ENCODE measurements at regions not wholly inside any gene's neighbourhood (a gene's known extent, or its start where the extent isn't known, plus 50 kb on each side); places are given as distances from the start of the nearest gene placed in this dataset.
"Not testable (repeated sequence)": the region's sequence is repeated elsewhere in the genome, so short reads cannot be mapped to it uniquely, and the experiment has no call there.

- TF ChIP-seq Cebpa-rat (IDR thresholded peaks at IDR 0.05), result no peak
- H3K4me2 ChIP-seq, result peak overlapping the region in 2 of 11 experiments; percentile 31 to 54; a peak in 1 of 22 replicates
- H3K27me3 ChIP-seq, result no peaks in the 10 kb centered on the region
- H3K9me3 ChIP-seq (replicated peaks in 1 of 11), result no peaks in the 10 kb centered on the region
- H4K20me1 ChIP-seq, result no peaks in the 10 kb centered on the region
- H3K36me3 ChIP-seq, result no peaks in the 10 kb centered on the region
- H3K27ac ChIP-seq, result no peak overlapping the region
- H3K4me3 ChIP-seq, result no peak overlapping the region
- peaks cover 0 to 16% (median 0%) of the 10 kb centered on the region in 10 experiments; a peak in 2 of 20 replicates for H3K4me1 ChIP-seq
- no peak overlapping the region for H3K9ac ChIP-seq
Observed at GRCh38 chr9:103277240-103277639, 282.1 kb downstream of the CYLC2 start.

GRCh38 chr9:103281126-103281525 is 286.0 kb downstream of the CYLC2 start:
- Histone ChIP-seq H3K27me3 (no peaks in the 10 kb centered on the region), H3K9ac (no peak overlapping the region), H3K4me2 (no peak overlapping the region), H3K4me3 (no peak overlapping the region), H3K9me3 (replicated peaks in 1 of 11) (no peaks in the 10 kb centered on the region), H4K20me1 (no peaks in the 10 kb centered on the region), H3K4me1 (peaks cover 0 to 16% (median 0%) of the 10 kb centered on the region in 10 experiments; a peak in 2 of 20 replicates), H3K27ac (no peak overlapping the region), H3K36me3 (no peaks in the 10 kb centered on the region)
- TF ChIP-seq Cebpa-rat (IDR thresholded peaks at IDR 0.05), result no peak

GRCh38 chr9:103287361-103287760 is 292.2 kb downstream of the CYLC2 start:
- Histone ChIP-seq H3K27me3 (no peaks in the 10 kb centered on the region; a peak in 1 of 22 replicates), H3K36me3 (no peaks in the 10 kb centered on the region), H3K9me3 (replicated peaks in 1 of 11) (no peaks in the 10 kb centered on the region), H3K27ac (no peak overlapping the region), H3K9ac (no peak overlapping the region), H3K4me1 (no peaks in the 10 kb centered on the region), H3K4me2 (no peak overlapping the region), H4K20me1 (no peaks in the 10 kb centered on the region), H3K4me3 (no peak overlapping the region)
- TF ChIP-seq Cebpa-rat (IDR thresholded peaks at IDR 0.05), result no peak

GRCh38 chr9:103296189-103296588 is 301.1 kb downstream of the CYLC2 start:
- no peak for TF ChIP-seq Cebpa-rat (IDR thresholded peaks at IDR 0.05)
- H3K4me1 ChIP-seq, result peaks cover 0 to 5% (median 0%) of the 10 kb centered on the region in 10 experiments; a peak in 1 of 20 replicates
- no peak overlapping the region for H3K4me2 ChIP-seq
- no peaks in the 10 kb centered on the region for H3K27me3 ChIP-seq
- no peak overlapping the region for H3K4me3 ChIP-seq
- no peak overlapping the region for H3K9ac ChIP-seq
- peaks cover 0 to 7% (median 0%) of the 10 kb centered on the region in 11 experiments; a peak in 5 of 22 replicates for H3K9me3 ChIP-seq (replicated peaks in 1 of 11)
- no peaks in the 10 kb centered on the region for H3K36me3 ChIP-seq
- no peaks in the 10 kb centered on the region; a peak in 1 of 22 replicates for H4K20me1 ChIP-seq
- no peak overlapping the region for H3K27ac ChIP-seq

GRCh38 chr9:103301051-103301450 is 305.9 kb downstream of the CYLC2 start:
- H3K4me1 ChIP-seq, result peaks cover 0 to 5% (median 0%) of the 10 kb centered on the region in 10 experiments; a peak in 1 of 20 replicates
- no peaks in the 10 kb centered on the region for H4K20me1 ChIP-seq
- H3K27ac ChIP-seq, result no peak overlapping the region
- H3K27me3 ChIP-seq, result no peaks in the 10 kb centered on the region
- no peak for TF ChIP-seq Cebpa-rat (IDR thresholded peaks at IDR 0.05)
- H3K9me3 ChIP-seq (replicated peaks in 1 of 11), result peaks cover 0 to 7% (median 0%) of the 10 kb centered on the region in 11 experiments; a peak in 6 of 22 replicates
- no peak overlapping the region for H3K9ac ChIP-seq
- H3K36me3 ChIP-seq, result no peaks in the 10 kb centered on the region
- H3K4me3 ChIP-seq, result no peak overlapping the region
- H3K4me2 ChIP-seq, result no peak overlapping the region

GRCh38 chr9:103304797-103305196 is 309.7 kb downstream of the CYLC2 start:
- Histone ChIP-seq H3K27ac (no peak overlapping the region), H3K27me3 (no peaks in the 10 kb centered on the region), H4K20me1 (no peaks in the 10 kb centered on the region), H3K4me1 (no peaks in the 10 kb centered on the region), H3K4me2 (no peak overlapping the region), H3K4me3 (no peak overlapping the region), H3K9ac (no peak overlapping the region), H3K36me3 (no peaks in the 10 kb centered on the region), H3K9me3 (replicated peaks in 1 of 11) (peaks cover 0 to 13% (median 4%) of the 10 kb centered on the region in 11 experiments; a peak in 8 of 22 replicates)
- TF ChIP-seq Cebpa-rat (IDR thresholded peaks at IDR 0.05), result no peak

GRCh38 chr9:103319979-103320378 is 324.8 kb downstream of the CYLC2 start:
- Histone ChIP-seq H3K9me3 (replicated peaks in 1 of 11) (no peaks in the 10 kb centered on the region), H3K9ac (no peak overlapping the region), H3K27me3 (no peaks in the 10 kb centered on the region), H3K4me1 (no peaks in the 10 kb centered on the region), H3K4me3 (no peak overlapping the region), H3K36me3 (no peaks in the 10 kb centered on the region), H3K4me2 (no peak overlapping the region), H3K27ac (no peak overlapping the region), H4K20me1 (no peaks in the 10 kb centered on the region)
- TF ChIP-seq Cebpa-rat (IDR thresholded peaks at IDR 0.05), result no peak

GRCh38 chr9:103323699-103324098 is 328.6 kb downstream of the CYLC2 start:
- H3K4me1 ChIP-seq, result no peaks in the 10 kb centered on the region
- H4K20me1 ChIP-seq, result no peaks in the 10 kb centered on the region
- no peaks in the 10 kb centered on the region for H3K9me3 ChIP-seq (replicated peaks in 1 of 11)
- no peak overlapping the region for H3K27ac ChIP-seq
- H3K4me2 ChIP-seq, result no peak overlapping the region
- no peak overlapping the region for H3K4me3 ChIP-seq
- H3K36me3 ChIP-seq, result no peaks in the 10 kb centered on the region
- no peaks in the 10 kb centered on the region for H3K27me3 ChIP-seq
- no peak for TF ChIP-seq Cebpa-rat (IDR thresholded peaks at IDR 0.05)
- no peak overlapping the region for H3K9ac ChIP-seq

- no peak for TF ChIP-seq Cebpa-rat (IDR thresholded peaks at IDR 0.05)
Observed at GRCh38 chr9:103335461-103335860, 340.3 kb downstream of the CYLC2 start.

GRCh38 chr9:103355000-103355399 is 359.9 kb downstream of the CYLC2 start:
- Histone ChIP-seq H3K27ac (no peak overlapping the region), H3K4me1 (no peaks in the 10 kb centered on the region), H3K27me3 (no peaks in the 10 kb centered on the region), H4K20me1 (no peaks in the 10 kb centered on the region), H3K4me2 (no peak overlapping the region), H3K4me3 (no peak overlapping the region), H3K36me3 (no peaks in the 10 kb centered on the region), H3K9ac (no peak overlapping the region), H3K9me3 (replicated peaks in 1 of 11) (peaks cover 0 to 20% (median 9%) of the 10 kb centered on the region in 11 experiments; a peak in 10 of 22 replicates)
- TF ChIP-seq Cebpa-rat (IDR thresholded peaks at IDR 0.05), result no peak

More at GRCh38 chr9:103335461-103335860, 340.3 kb downstream of the CYLC2 start:
- Histone ChIP-seq H3K36me3 (no peaks in the 10 kb centered on the region), H3K27me3 (no peaks in the 10 kb centered on the region), H3K4me2 (peak overlapping the region in 4 of 11 experiments; percentile 5 to 38 (median 29); a peak in 6 of 22 replicates), H3K9ac (no peak overlapping the region), H3K4me3 (no peak overlapping the region), H3K4me1 (peaks cover 0 to 17% (median 3%) of the 10 kb centered on the region in 10 experiments; a peak in 6 of 20 replicates), H4K20me1 (no peaks in the 10 kb centered on the region), H3K9me3 (replicated peaks in 1 of 11) (no peaks in the 10 kb centered on the region), H3K27ac (no peak overlapping the region)

- not testable (repeated sequence) for H3K4me2 ChIP-seq, H3K36me3 ChIP-seq, H3K4me1 ChIP-seq, H3K27me3 ChIP-seq, H3K4me3 ChIP-seq, H3K27ac ChIP-seq, H3K9ac ChIP-seq, H4K20me1 ChIP-seq
- peaks cover 0 to 20% (median 9%) of the 10 kb centered on the region in 11 experiments; a peak in 10 of 22 replicates for H3K9me3 ChIP-seq (replicated peaks in 1 of 11)
Observed at GRCh38 chr9:103357980-103358379, 362.8 kb downstream of the CYLC2 start.

Data from BLaER1 treated with 17β-estradiol and CSF1 and Interleukin-3, amounts not matched to agents 10 nM and 100 nM (cell line).